ENCODE measurements at regions not wholly inside any gene's neighbourhood (a gene's known extent, or its start where the extent isn't known, plus 50 kb on each side); places are given as distances from the start of the nearest gene placed in this dataset.

- DNase-seq: no peak
Measured at GRCh38 chr13:106911627-106912026, 343.7 kb upstream of the ARGLU1 start.

DNA sequence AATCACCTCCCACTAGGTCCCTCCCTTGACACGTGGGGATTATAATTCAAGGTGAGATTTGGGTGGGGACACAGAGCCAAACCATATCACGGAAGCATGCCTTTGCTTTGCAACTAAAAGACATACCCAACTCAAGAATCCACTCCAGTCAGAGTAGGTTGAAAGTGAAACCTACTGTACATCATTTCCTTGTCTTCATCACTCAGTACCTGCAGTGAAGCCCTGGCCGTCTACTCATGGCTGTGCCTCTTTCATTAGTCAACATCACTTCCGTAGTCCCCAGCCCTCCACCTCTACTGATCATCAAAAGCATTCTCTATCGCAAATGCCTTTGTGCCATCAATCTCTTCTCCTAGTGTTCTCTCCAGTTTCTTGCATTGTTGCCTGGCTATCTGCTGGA is 343.1 kb upstream of the ARGLU1 start:
- no peak for DNase-seq

DNA sequence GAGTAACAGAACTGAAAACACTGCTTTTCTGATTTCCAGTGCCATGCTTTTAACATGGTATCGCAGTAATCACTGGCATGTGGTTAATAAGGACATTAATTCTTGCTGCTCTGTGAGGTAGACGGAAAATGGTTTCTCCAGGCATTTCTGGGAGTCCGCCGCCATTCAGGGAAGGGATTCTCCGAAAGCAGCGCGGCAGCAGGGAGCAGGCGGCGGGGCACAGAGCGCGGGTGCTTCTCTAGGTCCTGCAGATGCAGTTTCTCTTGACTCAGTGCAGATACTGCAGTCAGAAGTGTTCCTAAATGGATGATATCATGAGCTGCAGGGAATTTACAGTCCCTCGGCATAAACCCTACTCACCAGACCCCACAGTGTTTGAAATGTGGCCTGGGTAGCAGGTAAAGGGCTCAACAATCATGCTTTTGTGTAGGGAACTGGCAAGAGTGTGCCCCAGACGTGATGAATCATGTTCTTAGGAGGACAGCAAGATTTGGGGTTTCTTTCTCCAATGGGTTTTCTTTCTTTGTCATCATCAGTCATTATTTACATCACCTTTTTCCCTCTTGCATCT is 338.6 kb upstream of the ARGLU1 start:
- DNase-seq: no peak

DNA sequence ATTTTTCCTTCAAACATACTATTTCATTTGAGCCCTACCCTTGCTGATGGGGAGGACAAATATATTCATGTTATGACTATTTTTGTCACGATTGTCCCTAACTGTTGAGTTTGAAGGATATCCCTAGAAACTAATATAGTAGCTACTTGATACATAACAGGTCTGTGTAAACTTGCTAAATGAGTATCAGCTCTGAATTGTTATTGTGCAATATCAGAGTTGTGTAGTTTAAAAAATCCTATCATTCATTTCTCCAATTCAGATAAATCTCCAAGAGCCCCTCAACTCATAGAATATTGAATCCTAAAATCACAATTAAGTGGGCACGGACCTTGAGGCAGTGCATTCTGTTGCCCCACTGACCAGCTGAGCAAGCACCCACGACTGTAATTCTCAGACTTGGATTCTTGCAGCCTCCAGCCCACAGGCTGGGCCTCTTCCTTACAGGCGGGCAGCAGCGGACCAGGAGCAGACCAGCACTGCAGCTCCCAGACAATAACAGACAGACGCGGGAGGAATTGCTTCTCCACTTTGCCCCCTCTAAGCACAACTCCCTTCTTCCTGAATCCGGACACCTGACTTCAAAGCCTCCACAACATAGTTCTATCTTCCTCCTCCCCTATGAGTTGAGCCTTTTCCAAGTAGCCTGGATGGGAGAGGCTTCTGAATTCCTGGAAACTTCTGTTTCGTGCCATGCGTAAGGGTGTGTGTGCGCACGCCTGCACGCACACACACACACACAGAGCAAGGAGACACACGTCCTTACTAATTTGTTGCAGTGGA is 337.6 kb upstream of the ARGLU1 start:
- no peak for DNase-seq

- DNase-seq: no peak
Measured at GRCh38 chr13:106899442-106899841, 331.5 kb upstream of the ARGLU1 start.

DNA sequence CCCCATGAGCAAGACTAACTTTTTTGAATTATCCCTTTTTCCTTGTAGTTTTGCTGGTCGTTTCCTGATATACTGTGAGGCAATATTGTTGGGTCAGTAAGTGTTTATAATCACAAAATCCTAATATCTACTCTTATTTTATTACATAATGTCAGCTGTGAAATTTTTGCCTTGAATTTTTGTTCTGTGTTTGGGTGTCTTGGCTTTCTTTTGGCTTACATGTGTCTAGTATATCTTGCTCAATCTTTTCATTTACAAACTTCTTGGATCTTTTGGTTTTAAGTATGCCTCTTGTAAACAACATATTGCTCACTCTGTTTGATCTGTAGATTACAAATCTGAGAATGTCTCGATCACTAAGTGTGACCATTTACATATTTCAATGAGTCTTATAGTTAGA is 330.3 kb upstream of the ARGLU1 start:
- no peak for DNase-seq

- DNase-seq: no peak
Measured at GRCh38 chr13:106888148-106888547, 320.2 kb upstream of the ARGLU1 start.

- DNase-seq: no peak
Measured at GRCh38 chr13:106887686-106888085, 319.7 kb upstream of the ARGLU1 start.

DNA sequence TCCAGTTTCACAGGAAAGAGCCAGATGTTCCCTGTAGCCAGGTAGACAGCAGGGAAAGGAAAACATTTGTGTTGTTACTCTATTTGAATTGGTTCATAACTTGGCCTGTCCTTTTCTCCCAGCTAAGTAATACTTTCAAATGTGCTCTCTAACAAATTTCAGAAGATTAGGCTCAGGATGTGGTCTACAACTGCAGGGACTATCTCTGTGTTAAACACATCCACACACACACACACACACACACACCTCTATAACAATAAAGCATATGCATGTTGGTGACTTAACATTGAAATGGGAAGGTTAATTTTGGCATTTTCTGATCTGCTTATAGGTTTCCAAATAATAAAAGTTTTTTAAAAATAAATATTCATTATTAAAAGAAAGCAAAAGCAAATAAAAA is 316.0 kb upstream of the ARGLU1 start:
- DNase-seq: no peak

GRCh38 chr13:106882246-106882645 is 314.3 kb upstream of the ARGLU1 start:
- DNase-seq: no peak

GRCh38 chr13:106879806-106880205 is 311.9 kb upstream of the ARGLU1 start:
- DNase-seq: no peak

DNA sequence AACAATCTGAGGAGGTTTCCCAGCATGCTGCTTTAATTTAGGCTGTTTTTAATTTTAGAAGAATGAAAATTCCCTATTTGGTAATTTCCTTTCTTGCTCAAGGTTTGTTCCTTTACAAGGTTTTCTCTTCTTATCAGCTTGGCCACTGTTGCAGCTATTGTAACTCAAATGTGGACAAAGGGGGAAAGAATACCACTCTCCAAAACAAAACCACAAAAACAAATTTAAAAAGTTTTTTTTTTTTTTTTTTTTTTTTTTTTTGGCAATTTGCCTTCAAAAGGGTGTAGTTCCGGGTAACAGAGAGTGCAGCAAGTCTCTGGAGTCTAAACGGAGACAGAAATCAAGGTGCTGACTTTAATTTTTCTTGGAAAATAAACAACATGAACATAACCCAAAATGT is 306.4 kb upstream of the ARGLU1 start:
- DNase-seq: no peak

GRCh38 chr13:106873810-106874209 is 305.9 kb upstream of the ARGLU1 start:
- DNase-seq: no peak

GRCh38 chr13:106867249-106867648 is 299.3 kb upstream of the ARGLU1 start:
- DNase-seq: no peak

DNA sequence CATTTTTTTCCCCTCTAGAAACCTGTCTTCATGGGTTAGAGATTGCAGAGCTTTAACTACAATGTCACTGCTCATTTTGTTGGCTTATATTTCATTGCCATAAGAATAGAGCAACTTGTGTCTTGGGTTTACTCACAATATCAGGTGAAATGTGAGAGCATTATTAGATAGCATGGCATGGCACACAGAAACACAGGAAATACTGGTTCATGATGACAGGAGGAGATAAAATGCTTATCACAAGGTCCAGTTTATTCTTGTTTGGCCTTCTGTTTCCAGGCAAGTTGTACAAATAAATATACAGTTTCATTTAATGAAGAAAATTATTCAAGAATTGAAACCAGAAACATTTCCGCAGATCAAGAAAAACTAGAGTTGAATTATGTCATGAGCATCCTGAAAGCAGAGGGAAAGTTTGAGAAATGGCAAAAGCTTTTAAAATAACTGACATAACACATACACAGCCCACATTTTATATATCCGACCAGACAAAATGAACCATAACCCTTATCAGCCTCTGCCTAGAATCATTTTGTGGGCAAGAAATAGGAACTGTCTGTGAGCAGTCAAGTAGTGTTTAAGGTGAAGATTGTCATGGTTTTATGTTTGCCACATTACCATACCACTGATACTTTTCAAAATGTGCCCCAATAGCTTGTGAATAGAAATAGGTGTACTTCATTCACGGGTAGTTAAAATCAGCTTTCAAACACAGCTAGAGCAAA is 297.9 kb upstream of the ARGLU1 start:
- no peak for DNase-seq

DNA sequence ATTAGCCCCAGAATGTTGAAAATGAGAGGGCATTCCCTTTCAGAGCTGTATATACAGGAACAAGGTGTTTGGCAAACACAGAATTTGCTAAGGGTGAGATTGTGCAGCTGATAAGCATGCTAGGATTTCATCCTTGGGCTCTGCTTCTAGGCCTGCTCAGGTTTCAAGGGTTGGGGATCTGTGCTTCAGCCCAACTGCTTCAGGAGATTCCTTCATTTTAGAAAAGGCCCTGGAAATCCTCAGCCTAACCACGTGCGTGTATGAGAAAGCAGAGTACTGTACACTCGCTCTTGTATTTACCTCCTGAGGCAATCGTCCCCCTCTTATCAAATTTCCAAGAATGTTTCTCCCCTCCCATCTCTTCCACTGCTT is 291.6 kb upstream of the ARGLU1 start:
- DNase-seq: no peak

GRCh38 chr13:106858903-106859532 is 291.1 kb upstream of the ARGLU1 start:
- DNase-seq: no peak

GRCh38 chr13:106852436-106852835 is 284.5 kb upstream of the ARGLU1 start:
- no peak for DNase-seq

- DNase-seq: no peak
Measured at GRCh38 chr13:106850973-106851650, 283.2 kb upstream of the ARGLU1 start.

GRCh38 chr13:106846571-106847448 is 278.9 kb upstream of the ARGLU1 start:
- DNase-seq: no peak

- DNase-seq: no peak
Measured at GRCh38 chr13:106836186-106836802, 268.4 kb upstream of the ARGLU1 start.

- no peak for DNase-seq
Measured at GRCh38 chr13:106835477-106835876, 267.5 kb upstream of the ARGLU1 start.
